Posterior cingulate gyrus (tissue), 11 donors: ENCODE measurements at regions not wholly inside any gene's neighbourhood (a gene's known extent, or its start where the extent isn't known, plus 50 kb on each side); places are given as distances from the start of the nearest gene placed in this dataset.
"Not testable (repeated sequence)": the region's sequence is repeated elsewhere in the genome, so short reads cannot be mapped to it uniquely, and the experiment has no call there.

Experiments used
- DNase-seq, 10 donors: peaks; one replicate each; pipeline versions ENCODE4 v3.0.0 to v3.0.0-alpha.2; 2020 to 2021; ENCODE audit warnings: mixed read lengths in 3 of 10
- intact Hi-C: fragments of 100-400 bp; cut with DNase I; formaldehyde crosslinking; loops from one replicate; pipeline ENCODE4 v1.15.1; 2023

DNA sequence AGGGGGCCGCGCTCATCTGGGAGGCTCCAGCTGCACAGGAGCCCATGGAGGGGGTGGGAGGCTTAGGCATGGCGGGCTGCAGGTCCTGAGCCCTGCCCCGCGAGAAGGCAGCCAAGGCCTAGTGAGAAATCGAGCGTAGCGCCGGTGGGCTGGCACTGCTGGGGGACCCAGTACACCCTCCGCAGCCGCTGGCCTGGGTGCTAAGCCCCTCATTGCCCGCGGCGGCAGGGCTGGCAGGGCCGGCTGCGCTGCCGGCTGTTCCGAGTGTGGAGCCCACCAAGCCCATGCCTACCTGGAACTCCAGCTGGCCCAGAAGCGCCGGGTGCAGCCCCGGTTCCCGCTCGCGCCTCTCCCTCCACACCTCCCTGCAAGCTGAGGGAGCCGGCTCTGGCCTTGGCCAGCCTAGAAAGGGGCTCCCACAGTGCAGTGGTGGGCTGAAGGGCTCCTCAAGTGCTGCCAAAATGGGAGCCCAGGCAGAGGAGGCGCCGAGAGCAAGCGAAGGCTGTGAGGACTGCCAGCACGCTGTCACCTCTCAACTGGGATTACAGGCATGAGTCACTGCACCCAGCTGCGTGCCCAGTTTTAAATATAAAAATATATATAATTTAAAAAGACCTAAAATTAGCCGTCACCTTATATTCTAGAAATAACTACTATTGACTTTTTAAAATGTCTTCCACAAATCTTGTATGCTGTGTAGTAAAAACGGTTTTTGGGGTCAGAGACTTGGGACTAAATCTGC, 56.9 kb upstream of the GOT2 start:
- DNase-seq, intact Hi-C loops: not testable (repeated sequence)

GRCh38 chr16:58789351-58789750, 55.2 kb upstream of the GOT2 start:
- intact Hi-C loops: no loop called here
- no peak for DNase-seq
